ENCODE measurements at regions not wholly inside any gene's neighbourhood (a gene's known extent, or its start where the extent isn't known, plus 50 kb on each side); places are given as distances from the start of the nearest gene placed in this dataset.
"Not testable (repeated sequence)": the region's sequence is repeated elsewhere in the genome, so short reads cannot be mapped to it uniquely, and the experiment has no call there.

GRCh38 chr17:34471278-34471677 lies 108.1 kb upstream of the TMEM132E start:
- not testable (repeated sequence) for DNase-seq

- DNase-seq, result no peak
Measured at GRCh38 chr17:34465789-34466188, 102.8 kb upstream of the CCL1 start.

- DNase-seq, result no peak
Measured at GRCh38 chr17:34464812-34465211, 101.8 kb upstream of the CCL1 start.

- DNase-seq, result no peak
Measured at GRCh38 chr17:34458266-34458665, 95.2 kb upstream of the CCL1 start.

GRCh38 chr17:34456121-34456520 lies 93.1 kb upstream of the CCL1 start:
- no peak for DNase-seq

GRCh38 chr17:34452769-34453168 lies 89.7 kb upstream of the CCL1 start:
- no peak for DNase-seq

- no peak for DNase-seq
Measured at GRCh38 chr17:34451313-34451712, 88.3 kb upstream of the CCL1 start.

GRCh38 chr17:34447406-34447805 lies 84.4 kb upstream of the CCL1 start:
- DNase-seq, result no peak

GRCh38 chr17:34445101-34445500 lies 82.1 kb upstream of the CCL1 start:
- no peak for DNase-seq

- no peak for DNase-seq
Measured at GRCh38 chr17:34443619-34444469, 80.8 kb upstream of the CCL1 start.

GRCh38 chr17:34442387-34443111 lies 79.5 kb upstream of the CCL1 start:
- DNase-seq, result no peak

GRCh38 chr17:34437188-34437587 lies 74.2 kb upstream of the CCL1 start:
- DNase-seq, result no peak

- no peak for DNase-seq
Measured at GRCh38 chr17:34436607-34437006, 73.6 kb upstream of the CCL1 start.

- no peak for DNase-seq
Measured at GRCh38 chr17:34435182-34435928, 72.3 kb upstream of the CCL1 start.

- no peak for DNase-seq
Measured at GRCh38 chr17:34434052-34434451, 71.0 kb upstream of the CCL1 start.

- no peak for DNase-seq
Measured at GRCh38 chr17:34424814-34425491, 61.9 kb upstream of the CCL1 start.

- DNase-seq, result no peak
Measured at GRCh38 chr17:34423978-34424813, 61.2 kb upstream of the CCL1 start.

GRCh38 chr17:34423315-34423714 lies 60.3 kb upstream of the CCL1 start:
- not testable (repeated sequence) for DNase-seq

- DNase-seq, result no peak
Measured at GRCh38 chr17:34420900-34421299, 57.9 kb upstream of the CCL1 start.

- peak; percentile 57 for DNase-seq
Measured at GRCh38 chr17:34420254-34420766, 57.3 kb upstream of the CCL1 start.

- no peak for DNase-seq
Measured at GRCh38 chr17:34416116-34416515, 53.1 kb upstream of the CCL1 start.

- no peak for DNase-seq
Measured at GRCh38 chr17:34414339-34414738, 51.3 kb upstream of the CCL1 start.
